Superior temporal gyrus (tissue), 1 donor: ENCODE measurements at regions not wholly inside any gene's neighbourhood (a gene's known extent, or its start where the extent isn't known, plus 50 kb on each side); places are given as distances from the start of the nearest gene placed in this dataset.
"Not testable (repeated sequence)": the region's sequence is repeated elsewhere in the genome, so short reads cannot be mapped to it uniquely, and the experiment has no call there.

Experiments
- DNase-seq: peaks from one replicate; pipeline ENCODE4 v3.0.0-alpha.2; 2016; ENCODE audit errors: extremely low spot score

- DNase-seq = no peak
These were observed 313.5 kb downstream of the MIAT start for GRCh38 chr22:26970809-26971394.

GRCh38 chr22:26972286-26972685, 314.9 kb downstream of the MIAT start:
- no peak for DNase-seq

GRCh38 chr22:26972915-26973314, 315.5 kb downstream of the MIAT start:
- DNase-seq = not testable (repeated sequence)

GRCh38 chr22:26974034-26974433, 316.6 kb downstream of the MIAT start:
- DNase-seq = no peak

- DNase-seq = no peak
These were observed 317.8 kb downstream of the MIAT start for GRCh38 chr22:26974914-26975803.

GRCh38 chr22:26975865-26976264, 318.5 kb downstream of the MIAT start:
- DNase-seq = no peak

- DNase-seq = no peak
These were observed 320.5 kb downstream of the MIAT start for GRCh38 chr22:26977741-26978376.

GRCh38 chr22:26979294-26979693, 321.9 kb downstream of the MIAT start:
- DNase-seq = no peak

GRCh38 chr22:26981111-26981510, 323.7 kb downstream of the MIAT start:
- DNase-seq = no peak

GRCh38 chr22:26981541-26981940, 324.2 kb downstream of the MIAT start:
- DNase-seq = no peak

GRCh38 chr22:26983311-26983710, 325.9 kb downstream of the MIAT start:
- no peak for DNase-seq

- DNase-seq = no peak
These were observed 327.8 kb downstream of the MIAT start for GRCh38 chr22:26985206-26985605.

- DNase-seq = no peak
These were observed 328.8 kb downstream of the MIAT start for GRCh38 chr22:26985931-26986782.

- DNase-seq = no peak
These were observed 329.5 kb downstream of the MIAT start for GRCh38 chr22:26986884-26987283.

GRCh38 chr22:26990503-26991189, 333.3 kb downstream of the MIAT start:
- no peak for DNase-seq

- no peak for DNase-seq
These were observed 335.2 kb downstream of the MIAT start for GRCh38 chr22:26992556-26992955.

- DNase-seq = no peak
These were observed 336.5 kb downstream of the MIAT start for GRCh38 chr22:26993886-26994285.

- DNase-seq = no peak
These were observed 337.4 kb downstream of the MIAT start for GRCh38 chr22:26994801-26995200.

GRCh38 chr22:26995235-26995634, 337.8 kb downstream of the MIAT start:
- no peak for DNase-seq

- no peak for DNase-seq
These were observed 338.8 kb downstream of the MIAT start for GRCh38 chr22:26996154-26996553.

- no peak for DNase-seq
These were observed 340.7 kb downstream of the MIAT start for GRCh38 chr22:26998129-26998528.
